Tibial nerve (tissue), 4 donors: ENCODE measurements at regions not wholly inside any gene's neighbourhood (a gene's known extent, or its start where the extent isn't known, plus 50 kb on each side); places are given as distances from the start of the nearest gene placed in this dataset.

Experiments used
- DNase-seq, 2 donors: peaks; one replicate each; pipeline ENCODE4 v3.0.0-alpha.2; 2019; ENCODE audit warnings: low spot score in 2 of 2
- H3K27ac ChIP-seq, 4 donors: fragments of 200-600 bp; sonication (generic) in 3 of 4; one replicate each; pipeline ENCODE4 v1.5.1; 2017 to 2019; ENCODE audit warnings: mild to moderate bottlenecking in 1 of 4
- H3K27me3 ChIP-seq, 2 donors: fragments of 200-600 bp; sonication (generic) in 1 of 2; one replicate each; pipeline versions ENCODE4 v1.5.1 to v1.6.0; 2017 to 2019
- H3K36me3 ChIP-seq, 3 donors: fragments of 200-600 bp; sonication (generic); one replicate each; pipeline ENCODE4 v1.5.1; 2018 to 2019
- H3K4me1 ChIP-seq, 4 donors: fragments of 200-600 bp; sonication (generic) in 3 of 4; one replicate each; pipeline ENCODE4 v1.5.1; 2017 to 2019
- H3K4me3 ChIP-seq, 4 donors: fragments of 200-600 bp; sonication (generic) in 3 of 4; one replicate each; pipeline ENCODE4 v1.5.1; 2017 to 2019; ENCODE audit warnings: mild to moderate bottlenecking in 1 of 4, moderate library complexity in 1 of 4
- H3K9me3 ChIP-seq, 4 donors: fragments of 200-600 bp; sonication (generic) in 3 of 4; one replicate each; pipeline ENCODE4 v1.5.1; 2017 to 2019
- EP300 ChIP-seq, 2 donors: sonication (generic); formaldehyde crosslinking; IDR thresholded peaks; one replicate each; pipeline ENCODE4 v1.6.1; 2017; ENCODE audit warnings: antibody characterized with exemption in 2 of 2, mild to moderate bottlenecking in 1 of 2
- POLR2A ChIP-seq, 2 donors: fragments of 450-650 bp; IDR thresholded peaks; one replicate each; pipeline ENCODE4 v1.6.1; 2017; ENCODE audit warnings: antibody characterized with exemption in 2 of 2, mild to moderate bottlenecking in 2 of 2, moderate library complexity in 2 of 2
- WGBS, 2 donors: methylation state at CpG; one replicate each; pipeline ENCODE4 v1.1.5; 2018; 5-methylcytosine and 5-hydroxymethylcytosine counted together
- TF ChIP-seq, protein P1 (sequence below), 5 experiments: fragments of 200-600 bp in 3 of 5; fragments of 450-650 bp in 2 of 5; sonication (generic) in 3 of 5; IDR thresholded peaks; one replicate each; pipeline ENCODE4 v1.5.1; 2016 to 2019; ENCODE audit warnings: antibody characterized with exemption in 5 of 5, mild to moderate bottlenecking in 3 of 5, moderate library complexity in 2 of 5

DNA sequence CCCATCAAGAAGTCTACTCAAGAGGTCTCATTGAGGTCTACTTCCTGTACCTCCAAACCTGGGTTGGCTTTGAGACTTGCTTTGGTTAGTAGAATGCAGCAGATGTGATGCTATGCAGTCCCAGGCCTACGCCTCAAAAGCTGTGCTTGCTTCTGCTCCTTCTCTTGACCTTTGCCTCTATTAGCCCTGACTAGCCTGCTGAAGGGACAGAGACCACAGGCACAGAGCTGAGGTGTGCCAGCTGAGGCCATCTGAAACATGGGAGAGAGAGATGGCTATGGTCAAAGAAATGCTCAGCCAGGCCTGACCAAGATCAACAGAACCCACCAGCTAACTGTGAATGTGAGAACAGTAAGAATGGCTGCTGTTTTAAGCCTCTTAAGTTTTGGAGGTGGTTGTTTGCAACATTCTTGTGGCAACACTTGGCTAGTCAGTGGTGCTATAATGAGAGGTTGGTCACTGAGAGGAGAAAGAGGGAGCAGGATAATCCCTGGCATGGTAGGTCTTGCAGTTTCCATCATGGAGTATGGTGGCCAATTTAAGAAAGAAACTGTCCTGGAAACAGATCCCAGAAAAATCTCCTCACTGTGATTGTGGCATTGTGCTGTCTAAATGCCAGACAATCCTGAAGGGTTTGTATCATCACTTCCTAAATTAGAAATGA is 176.1 kb upstream of the PHYHIPL start:
- Histone ChIP-seq H3K36me3 (no peaks in the 10 kb centered on the region), H3K9me3 (no peaks in the 10 kb centered on the region), H3K4me3 (no peak overlapping the region), H3K4me1 (peaks cover 0 to 20% (median 4%) of the 10 kb centered on the region in 4 donors), H3K27me3 (no peaks in the 10 kb centered on the region), H3K27ac (peak overlapping the region; percentile 61 to 90 (median 86))
- DNase-seq: no peak
- TF ChIP-seq POLR2A (IDR thresholded peaks at IDR 0.05) (no peak), EP300 (IDR thresholded peaks at IDR 0.05) (no peak)
- TF ChIP-seq, protein P1, sequence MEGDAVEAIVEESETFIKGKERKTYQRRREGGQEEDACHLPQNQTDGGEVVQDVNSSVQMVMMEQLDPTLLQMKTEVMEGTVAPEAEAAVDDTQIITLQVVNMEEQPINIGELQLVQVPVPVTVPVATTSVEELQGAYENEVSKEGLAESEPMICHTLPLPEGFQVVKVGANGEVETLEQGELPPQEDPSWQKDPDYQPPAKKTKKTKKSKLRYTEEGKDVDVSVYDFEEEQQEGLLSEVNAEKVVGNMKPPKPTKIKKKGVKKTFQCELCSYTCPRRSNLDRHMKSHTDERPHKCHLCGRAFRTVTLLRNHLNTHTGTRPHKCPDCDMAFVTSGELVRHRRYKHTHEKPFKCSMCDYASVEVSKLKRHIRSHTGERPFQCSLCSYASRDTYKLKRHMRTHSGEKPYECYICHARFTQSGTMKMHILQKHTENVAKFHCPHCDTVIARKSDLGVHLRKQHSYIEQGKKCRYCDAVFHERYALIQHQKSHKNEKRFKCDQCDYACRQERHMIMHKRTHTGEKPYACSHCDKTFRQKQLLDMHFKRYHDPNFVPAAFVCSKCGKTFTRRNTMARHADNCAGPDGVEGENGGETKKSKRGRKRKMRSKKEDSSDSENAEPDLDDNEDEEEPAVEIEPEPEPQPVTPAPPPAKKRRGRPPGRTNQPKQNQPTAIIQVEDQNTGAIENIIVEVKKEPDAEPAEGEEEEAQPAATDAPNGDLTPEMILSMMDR (IDR thresholded peaks at IDR 0.05): no peak
- 63 to 88% methylated on average over 1 of the region's 1 CpG for WGBS, 2 donors

DNA sequence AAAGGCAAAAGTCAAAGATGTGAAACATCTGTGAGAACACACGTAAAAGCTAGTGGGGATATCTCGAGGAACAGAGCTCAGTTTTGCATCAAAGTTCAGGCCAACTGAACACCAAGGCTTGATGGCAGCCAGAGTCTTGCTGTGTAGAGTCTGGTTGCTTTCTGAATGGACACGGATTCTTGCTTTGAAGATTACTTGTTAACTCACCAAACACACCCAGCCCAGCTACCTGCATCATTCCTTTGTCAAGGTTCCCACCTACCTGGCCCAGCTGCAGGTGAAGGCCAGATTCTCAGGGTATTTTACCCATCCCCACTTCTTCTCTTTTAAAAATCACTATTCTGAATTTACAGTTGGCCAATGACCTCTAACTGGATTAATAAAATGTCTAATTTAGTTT is 174.4 kb upstream of the PHYHIPL start:
- TF ChIP-seq EP300 (IDR thresholded peaks at IDR 0.05) (no peak), POLR2A (IDR thresholded peaks at IDR 0.05) (no peak)
- TF ChIP-seq, protein P1 (IDR thresholded peaks at IDR 0.05): no peak
- Histone ChIP-seq H3K27me3 (no peaks in the 10 kb centered on the region), H3K27ac (peak overlapping the region in 1 of 4 donors; percentile 2), H3K4me1 (peaks cover 0 to 31% (median 7%) of the 10 kb centered on the region in 4 donors), H3K36me3 (no peaks in the 10 kb centered on the region), H3K4me3 (no peak overlapping the region), H3K9me3 (no peaks in the 10 kb centered on the region)
- WGBS, 2 donors: 76 to 92% methylated on average over 3 of the region's 3 CpGs
- no peak for DNase-seq

DNA sequence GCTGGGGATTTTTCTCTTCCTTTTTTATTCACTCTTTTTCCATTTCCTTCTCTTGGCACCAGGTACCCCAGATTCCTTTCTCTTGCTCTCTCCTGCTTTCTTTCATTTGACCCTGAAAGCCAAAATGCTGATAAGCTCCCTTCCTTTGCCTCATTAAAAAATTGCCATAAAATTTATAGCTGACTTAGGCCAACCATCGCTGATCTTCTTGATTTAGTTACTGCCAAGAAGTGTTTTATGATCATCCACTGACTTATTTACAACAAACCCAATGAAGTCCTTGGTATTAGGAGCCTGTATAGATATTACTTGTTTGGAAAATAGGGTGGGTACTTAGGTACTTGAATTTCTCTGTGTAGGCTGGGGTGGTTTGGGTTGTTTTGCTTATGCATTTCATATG is 173.2 kb upstream of the PHYHIPL start:
- Histone ChIP-seq H3K4me1 (peaks cover 0 to 31% (median 7%) of the 10 kb centered on the region in 4 donors), H3K27me3 (no peaks in the 10 kb centered on the region), H3K27ac (no peak overlapping the region), H3K4me3 (no peak overlapping the region), H3K36me3 (no peaks in the 10 kb centered on the region), H3K9me3 (no peaks in the 10 kb centered on the region)
- 71 to 74% methylated on average over 1 of the region's 1 CpG for WGBS, 2 donors
- no peak for DNase-seq
- TF ChIP-seq, protein P1 (IDR thresholded peaks at IDR 0.05): no peak
- no peak for TF ChIP-seq POLR2A (IDR thresholded peaks at IDR 0.05)
- no peak for TF ChIP-seq EP300 (IDR thresholded peaks at IDR 0.05)

DNA sequence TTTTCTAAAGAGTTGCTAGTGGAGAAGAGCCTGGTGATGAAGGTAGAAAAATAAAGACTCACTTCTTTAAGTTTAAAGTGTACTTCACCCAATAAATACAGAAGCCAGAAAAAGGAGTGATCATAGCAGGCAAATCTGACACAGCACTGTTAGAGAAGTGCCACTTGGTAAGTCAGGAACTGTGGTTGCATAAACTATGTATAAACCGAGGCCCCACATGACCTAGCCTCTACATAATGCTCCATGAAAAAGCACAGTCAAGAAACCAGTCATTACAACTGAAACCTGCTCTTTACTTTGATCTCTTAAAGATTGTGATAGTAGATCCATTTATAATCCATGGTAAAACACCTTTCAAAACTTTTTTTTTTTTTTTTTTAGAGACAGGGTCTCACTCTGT is 172.1 kb upstream of the PHYHIPL start:
- Histone ChIP-seq H3K9me3 (no peaks in the 10 kb centered on the region), H3K4me3 (no peak overlapping the region), H3K4me1 (peaks cover 0 to 20% (median 6%) of the 10 kb centered on the region in 4 donors), H3K36me3 (no peaks in the 10 kb centered on the region), H3K27ac (no peak overlapping the region), H3K27me3 (no peaks in the 10 kb centered on the region)
- TF ChIP-seq POLR2A (IDR thresholded peaks at IDR 0.05) (no peak), EP300 (IDR thresholded peaks at IDR 0.05) (no peak)
- TF ChIP-seq, protein P1 (IDR thresholded peaks at IDR 0.05): no peak
- 86 to 90% methylated on average over 1 of the region's 1 CpG for WGBS, 2 donors
- no peak for DNase-seq

DNA sequence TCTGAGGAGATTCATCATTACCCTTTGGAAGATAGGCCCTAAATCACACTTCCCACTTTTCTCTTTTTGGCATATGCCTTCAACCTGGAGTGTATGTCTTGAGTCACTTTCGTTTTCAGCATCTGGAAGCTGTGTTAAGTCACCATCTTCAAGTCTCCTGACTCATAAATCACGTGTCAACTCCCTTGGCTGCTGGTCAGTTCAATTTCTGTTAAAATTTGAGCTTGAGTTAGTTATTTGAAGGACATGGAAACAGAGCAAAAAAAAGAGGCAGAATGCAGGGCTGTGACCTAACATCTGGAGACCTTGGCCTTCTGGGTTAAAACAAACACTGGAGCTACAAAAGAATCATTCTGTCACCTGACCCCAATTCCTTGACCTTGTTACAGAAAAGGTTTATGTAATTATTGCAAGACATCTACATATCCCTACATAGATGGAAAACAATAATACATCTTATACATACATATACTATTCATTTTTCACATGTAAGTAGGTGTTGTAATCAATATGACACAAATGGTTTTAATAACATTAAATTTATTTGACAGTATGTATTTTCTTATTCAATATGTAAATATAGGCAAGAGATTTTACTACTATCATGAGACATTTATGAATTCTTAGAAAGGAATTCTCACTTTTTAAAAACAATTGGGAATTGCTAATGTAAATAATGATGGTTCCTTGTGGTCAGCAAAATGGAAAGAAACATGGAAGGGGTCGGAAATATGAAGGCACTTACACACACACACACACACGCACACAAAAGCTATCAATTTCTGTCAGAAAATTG is 169.7 kb upstream of the PHYHIPL start:
- DNase-seq: peak; percentile 36 to 59
- 41 to 46% methylated on average over 4 of the region's 4 CpGs for WGBS, 2 donors

More for the DNA sequence above, 169.7 kb upstream of the PHYHIPL start:
- H3K4me1 ChIP-seq: peaks cover 0 to 14% (median 6%) of the 10 kb centered on the region in 4 donors
- TF ChIP-seq EP300 (IDR thresholded peaks at IDR 0.05) (peak in 1 of 2 donors; percentile 65), POLR2A (IDR thresholded peaks at IDR 0.05) (no peak)
- TF ChIP-seq, protein P1 (IDR thresholded peaks at IDR 0.05): no peak
- no peaks in the 10 kb centered on the region for H3K36me3 ChIP-seq
- H3K9me3 ChIP-seq: no peaks in the 10 kb centered on the region
- no peak overlapping the region for H3K4me3 ChIP-seq
- no peaks in the 10 kb centered on the region for H3K27me3 ChIP-seq
- H3K27ac ChIP-seq: peak overlapping the region in 2 of 4 donors; percentile 57 to 65
